HepG2 (cell line): ENCODE measurements at regions not wholly inside any gene's neighbourhood (a gene's known extent, or its start where the extent isn't known, plus 50 kb on each side); places are given as distances from the start of the nearest gene placed in this dataset.

Experiments
- ATAC-seq: fragments of 200-7000 bp; cut with Tn5 transposase; 3 replicates; pipeline ENCODE4 v1.9.1; 2020; ENCODE audit warnings: mild to moderate bottlenecking, moderate library complexity
- BruUV-seq: library from RNA; stranded (reverse); fragments of 400-500 nt; replicated peaks from 2 replicates; lab custom pipeline; 2021; lab: Mats Ljungman, UMichigan
- CTCF ChIA-PET: fragments of 300-600 bp; formaldehyde crosslinking; extraction: SDS; loops from one replicate; lab custom pipeline; 2021; ENCODE audit warnings: low total read pairs, inconsistent platforms, low intra/inter-chr PET ratio; lab: Yijun Ruan, JAX
- POLR2A ChIA-PET: fragments of 350-600 bp; sonication (Branson Sonifier 250); formaldehyde crosslinking; loops from one replicate; lab custom pipeline; 2020; ENCODE audit warnings: antibody characterized with exemption, inconsistent platforms; lab: Yijun Ruan, JAX
- DNase-seq: peaks from one replicate; pipeline ENCODE4 v3.0.0-alpha.2; 2015; ENCODE audit warnings: low spot score
- FAIRE-seq: peaks from 3 replicates; lab custom pipeline; 2011; peaks lifted over from hg19 to GRCh38; lab: Jason Lieb, UNC
- H2AFZ ChIP-seq: one replicate; pipeline ENCODE4 v1.6.1; 2011; ENCODE audit warnings: low read length, inconsistent platforms
- H3K27ac ChIP-seq: fragments of 300-600 bp; 3 replicates; pipeline ENCODE4 v1.8.0; 2011; ENCODE audit warnings: mixed run types, mild to moderate bottlenecking, mixed read lengths, low read length, inconsistent platforms; ENCODE audit not compliant: insufficient read depth; ENCODE audit errors: extremely low read length
- H3K27me3 ChIP-seq, 2 experiments: fragments of 200-600 bp in 1 of 2; 2 replicates in 1 of 2; 3 replicates in 1 of 2; pipeline versions ENCODE4 v1.6.0 to v1.8.0; 2011; ENCODE audit warnings: low read length in 2 of 2, mild to moderate bottlenecking in 2 of 2, moderate library complexity in 2 of 2, inconsistent platforms in 1 of 2; ENCODE audit not compliant: insufficient read depth in 2 of 2, control insufficient read depth in 1 of 2
- H3K36me3 ChIP-seq, 2 experiments: fragments of 200-600 bp in 1 of 2; replicated peaks in 1 of 2; 2 replicates in 1 of 2; 3 replicates in 1 of 2; pipeline versions ENCODE4 v1.5.1 to v1.8.0; 2011; ENCODE audit warnings: low read length in 2 of 2, inconsistent platforms in 1 of 2; ENCODE audit not compliant: insufficient read depth in 2 of 2, control insufficient read depth in 1 of 2
- H3K4me1 ChIP-seq: 2 replicates; pipeline ENCODE4 v1.5.1; 2012; ENCODE audit warnings: low read length, inconsistent platforms; ENCODE audit not compliant: insufficient read depth
- H3K4me2 ChIP-seq: 2 replicates; pipeline ENCODE4 v1.6.0; 2011; ENCODE audit warnings: low read depth, low read length, inconsistent platforms
- H3K4me3 ChIP-seq, 3 experiments: fragments of 200-600 bp in 1 of 3; sonication (generic), shearing (Covaris generic) in 1 of 3; replicated peaks in 1 of 3; 2 replicates each; pipeline ENCODE4 v1.5.1; 2011 to 2016; ENCODE audit warnings: low read length in 3 of 3, inconsistent platforms in 2 of 3, low read depth in 2 of 3, mild to moderate bottlenecking in 2 of 3, control low read depth in 1 of 3, mixed read lengths in 1 of 3; ENCODE audit not compliant: insufficient read depth in 1 of 3
- H3K79me2 ChIP-seq: one replicate; pipeline ENCODE4 v1.6.1; 2011; ENCODE audit warnings: low read length, inconsistent platforms; ENCODE audit not compliant: insufficient read depth
- H3K9ac ChIP-seq: 2 replicates; pipeline ENCODE4 v1.6.0; 2011; ENCODE audit warnings: mild to moderate bottlenecking, low read depth, low read length, inconsistent platforms; ENCODE audit not compliant: insufficient read depth
- H3K9me3 ChIP-seq: 2 replicates; pipeline ENCODE4 v1.5.1; 2012; ENCODE audit warnings: mild to moderate bottlenecking, low read length
- H4K20me1 ChIP-seq: 2 replicates; pipeline ENCODE4 v1.6.0; 2011; ENCODE audit warnings: inconsistent platforms, mild to moderate bottlenecking, low read length, moderate library complexity; ENCODE audit not compliant: insufficient read depth
- PRPF4 ChIP-seq: fragments of 200-400 bp; formaldehyde crosslinking; IDR thresholded peaks from 2 replicates; pipeline ENCODE4 v1.6.1; 2016; ENCODE audit warnings: low read length, low read depth; ENCODE audit not compliant: poor library complexity, severe bottlenecking
- SMYD3 ChIP-seq: sonication (generic); formaldehyde crosslinking; IDR thresholded peaks from 2 replicates; pipeline ENCODE4 v1.8.1; 2023; ENCODE audit warnings: mild to moderate bottlenecking, missing genetic modification reagents
- TCF7 ChIP-seq: sonication (generic); IDR thresholded peaks from 2 replicates; pipeline ENCODE4 v1.6.1; 2016; ENCODE audit warnings: antibody characterized with exemption, low read depth
- YY1 ChIP-seq: IDR thresholded peaks from 2 replicates; pipeline ENCODE4 v1.6.1; 2011; ENCODE audit warnings: low read length, low read depth, moderate library complexity, mild to moderate bottlenecking; ENCODE audit not compliant: insufficient read depth, insufficient replicate concordance
- ZFP37 ChIP-seq: sonication (generic); formaldehyde crosslinking; IDR thresholded peaks from 2 replicates; pipeline ENCODE4 v1.4.0; 2020; ENCODE audit warnings: missing genetic modification reagents, borderline replicate concordance
- ZNF468 ChIP-seq: sonication (generic); formaldehyde crosslinking; IDR thresholded peaks from 2 replicates; pipeline ENCODE4 v1.8.0; 2022; ENCODE audit warnings: mild to moderate bottlenecking, moderate library complexity, missing genetic modification reagents
- WGBS: methylation state at CpG from one replicate; pipeline ENCODE4 v1.1.6; 2017; ENCODE audit warnings: low lambda C conversion rate; 5-methylcytosine and 5-hydroxymethylcytosine counted together
- in situ Hi-C: cut with HindIII; loops from 2 replicates; pipeline ENCODE4 v1.10.0; 2017; ENCODE audit warnings: low pct_unique_long_range_greater_than_20kb; ENCODE audit not compliant: extremely low pct_ligation_motif_present
- intact Hi-C: fragments of 100-400 bp; cut with micrococcal nuclease; formaldehyde crosslinking; loops from one replicate; pipeline ENCODE4 v1.10.0; 2022; ENCODE audit not compliant: unreplicated experiment
- TF ChIP-seq, protein P1 (sequence below): sonication (generic); formaldehyde crosslinking; conservative IDR thresholded peaks from 2 replicates; pipeline ENCODE4 v1.8.0; 2022; ENCODE audit warnings: missing genetic modification reagents
- TF ChIP-seq, protein P2 (sequence below): sonication (generic); formaldehyde crosslinking; IDR thresholded peaks from 2 replicates; pipeline ENCODE4 v1.8.0; 2022; ENCODE audit warnings: low read depth, missing genetic modification reagents

- Histone ChIP-seq H3K36me3 (no peaks in the 10 kb centered on the region), H2AFZ (no peak overlapping the region), H3K4me2 (peak overlapping the region; percentile 29; the same call in 1 of the 2 replicates), H4K20me1 (no peaks in the 10 kb centered on the region), H3K4me1 (peaks cover 50% of the 10 kb centered on the region), H3K9me3 (no peaks in the 10 kb centered on the region), H3K4me3 (no peak overlapping the region; a peak in 1 of 6 replicates), H3K27ac (no peak overlapping the region), H3K27me3 (no peaks in the 10 kb centered on the region), H3K9ac (no peak overlapping the region; the same call in 1 of the 2 replicates), H3K79me2 (no peaks in the 10 kb centered on the region)
- ATAC-seq (peak; percentile 29; the same call in 1 of the 3 replicates), FAIRE-seq (no peak), DNase-seq (peak; percentile 12)
- ChIA-PET CTCF (no interaction called here), POLR2A (interaction anchor here (0.6 kb wide), 1 partner anchor 392 kb away, joined by 3 read pairs; no protein-coding TSS in a partner anchor)
- intact Hi-C loops (loop anchor here (10.0 kb wide), 2 partner anchors 73 to 293 kb away; no protein-coding TSS in a partner anchor), in situ Hi-C loops (no loop called here)
- BruUV-seq = no TSS peak
- 41% methylated on average over 9 of the region's 11 CpGs for WGBS
- TF ChIP-seq PRPF4 (peak; percentile 20), YY1 (no peak), ZNF468 (no peak), TCF7 (no peak), ZFP37 (CRISPR knock-in tag) (no peak), SMYD3 (CRISPR knock-in tag) (no peak)
- TF ChIP-seq, protein P1, sequence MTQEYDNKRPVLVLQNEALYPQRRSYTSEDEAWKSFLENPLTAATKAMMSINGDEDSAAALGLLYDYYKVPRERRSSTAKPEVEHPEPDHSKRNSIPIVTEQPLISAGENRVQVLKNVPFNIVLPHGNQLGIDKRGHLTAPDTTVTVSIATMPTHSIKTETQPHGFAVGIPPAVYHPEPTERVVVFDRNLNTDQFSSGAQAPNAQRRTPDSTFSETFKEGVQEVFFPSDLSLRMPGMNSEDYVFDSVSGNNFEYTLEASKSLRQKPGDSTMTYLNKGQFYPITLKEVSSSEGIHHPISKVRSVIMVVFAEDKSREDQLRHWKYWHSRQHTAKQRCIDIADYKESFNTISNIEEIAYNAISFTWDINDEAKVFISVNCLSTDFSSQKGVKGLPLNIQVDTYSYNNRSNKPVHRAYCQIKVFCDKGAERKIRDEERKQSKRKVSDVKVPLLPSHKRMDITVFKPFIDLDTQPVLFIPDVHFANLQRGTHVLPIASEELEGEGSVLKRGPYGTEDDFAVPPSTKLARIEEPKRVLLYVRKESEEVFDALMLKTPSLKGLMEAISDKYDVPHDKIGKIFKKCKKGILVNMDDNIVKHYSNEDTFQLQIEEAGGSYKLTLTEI = no peak
- TF ChIP-seq, protein P2, sequence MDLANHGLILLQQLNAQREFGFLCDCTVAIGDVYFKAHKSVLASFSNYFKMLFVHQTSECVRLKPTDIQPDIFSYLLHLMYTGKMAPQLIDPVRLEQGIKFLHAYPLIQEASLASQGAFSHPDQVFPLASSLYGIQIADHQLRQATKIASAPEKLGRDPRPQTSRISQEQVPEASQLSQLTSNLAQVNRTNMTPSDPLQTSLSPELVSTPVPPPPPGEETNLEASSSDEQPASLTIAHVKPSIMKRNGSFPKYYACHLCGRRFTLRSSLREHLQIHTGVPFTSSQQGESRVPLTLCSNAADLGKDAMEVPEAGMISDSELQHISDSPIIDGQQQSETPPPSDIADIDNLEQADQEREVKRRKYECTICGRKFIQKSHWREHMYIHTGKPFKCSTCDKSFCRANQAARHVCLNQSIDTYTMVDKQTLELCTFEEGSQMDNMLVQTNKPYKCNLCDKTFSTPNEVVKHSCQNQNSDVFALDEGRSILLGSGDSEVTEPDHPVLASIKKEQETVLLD (CRISPR knock-in tag) = no peak
These were observed 321.5 kb upstream of the CTNNB1 start for GRCh38 chr3:40877631-40878463.
